ENCODE measurements at regions not wholly inside any gene's neighbourhood (a gene's known extent, or its start where the extent isn't known, plus 50 kb on each side); places are given as distances from the start of the nearest gene placed in this dataset.

DNA sequence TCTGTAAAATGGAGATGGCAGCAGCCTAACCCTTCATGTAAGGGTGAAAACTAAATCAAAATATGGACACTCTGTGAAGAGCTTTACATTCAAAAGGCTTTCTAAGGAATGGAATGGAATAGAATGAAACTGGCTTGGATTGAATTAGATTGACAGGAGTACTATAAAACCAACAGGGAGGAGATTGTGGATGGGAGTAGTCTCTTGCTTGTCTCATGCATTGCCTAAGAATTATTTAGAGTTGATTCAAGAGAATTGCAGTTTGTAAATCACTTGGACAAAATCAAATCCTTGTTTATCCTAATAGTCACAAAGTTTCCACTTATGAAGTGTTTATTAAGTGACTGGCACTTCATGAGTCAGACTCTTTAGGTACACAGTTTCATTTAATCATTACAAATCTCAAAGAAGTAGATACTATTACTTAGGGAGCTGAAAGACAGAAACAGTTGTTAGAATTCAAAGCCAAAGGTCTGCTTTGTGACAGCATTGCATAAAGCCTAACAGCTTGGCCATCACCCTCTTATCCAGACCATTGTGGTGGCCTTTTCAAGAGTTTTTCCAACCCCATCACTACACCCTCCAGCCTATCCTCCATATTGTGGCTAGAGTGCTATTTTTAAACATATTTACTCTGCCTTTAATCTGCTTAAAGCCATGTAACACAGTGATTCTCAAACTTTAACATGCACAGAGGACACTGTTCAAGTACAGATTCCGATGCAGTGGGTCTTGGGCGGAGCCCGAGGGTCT, 91.9 kb upstream of the GHITM start (continued):
- TF ChIP-seq SIN3A (IDR thresholded peaks at IDR 0.05; ENCODE audit: low read depth), result no peak
- TF ChIP-seq, protein P1, sequence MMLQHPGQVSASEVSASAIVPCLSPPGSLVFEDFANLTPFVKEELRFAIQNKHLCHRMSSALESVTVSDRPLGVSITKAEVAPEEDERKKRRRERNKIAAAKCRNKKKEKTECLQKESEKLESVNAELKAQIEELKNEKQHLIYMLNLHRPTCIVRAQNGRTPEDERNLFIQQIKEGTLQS (IDR thresholded peaks at IDR 0.05), result no peak
- TF ChIP-seq SP1 (IDR thresholded peaks at IDR 0.05; ENCODE audit: low read depth), result no peak
- no peak for TF ChIP-seq RAD21 (IDR thresholded peaks at IDR 0.05; ENCODE audit: low read depth)
- no peak for TF ChIP-seq CBX3 (IDR thresholded peaks at IDR 0.05; ENCODE audit: low read depth)
- no peak for TF ChIP-seq CEBPB (IDR thresholded peaks at IDR 0.05; ENCODE audit: low read depth)
- TF ChIP-seq, protein P2, sequence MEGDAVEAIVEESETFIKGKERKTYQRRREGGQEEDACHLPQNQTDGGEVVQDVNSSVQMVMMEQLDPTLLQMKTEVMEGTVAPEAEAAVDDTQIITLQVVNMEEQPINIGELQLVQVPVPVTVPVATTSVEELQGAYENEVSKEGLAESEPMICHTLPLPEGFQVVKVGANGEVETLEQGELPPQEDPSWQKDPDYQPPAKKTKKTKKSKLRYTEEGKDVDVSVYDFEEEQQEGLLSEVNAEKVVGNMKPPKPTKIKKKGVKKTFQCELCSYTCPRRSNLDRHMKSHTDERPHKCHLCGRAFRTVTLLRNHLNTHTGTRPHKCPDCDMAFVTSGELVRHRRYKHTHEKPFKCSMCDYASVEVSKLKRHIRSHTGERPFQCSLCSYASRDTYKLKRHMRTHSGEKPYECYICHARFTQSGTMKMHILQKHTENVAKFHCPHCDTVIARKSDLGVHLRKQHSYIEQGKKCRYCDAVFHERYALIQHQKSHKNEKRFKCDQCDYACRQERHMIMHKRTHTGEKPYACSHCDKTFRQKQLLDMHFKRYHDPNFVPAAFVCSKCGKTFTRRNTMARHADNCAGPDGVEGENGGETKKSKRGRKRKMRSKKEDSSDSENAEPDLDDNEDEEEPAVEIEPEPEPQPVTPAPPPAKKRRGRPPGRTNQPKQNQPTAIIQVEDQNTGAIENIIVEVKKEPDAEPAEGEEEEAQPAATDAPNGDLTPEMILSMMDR (IDR thresholded peaks at IDR 0.05 in 2 of 3, conservative IDR thresholded peaks at IDR 0.05 in 1 of 3; ENCODE audit: borderline replicate concordance in 1 of 3, insufficient read depth in 1 of 3, low read depth in 2 of 3, low read length in 2 of 3), result no peak

DNA sequence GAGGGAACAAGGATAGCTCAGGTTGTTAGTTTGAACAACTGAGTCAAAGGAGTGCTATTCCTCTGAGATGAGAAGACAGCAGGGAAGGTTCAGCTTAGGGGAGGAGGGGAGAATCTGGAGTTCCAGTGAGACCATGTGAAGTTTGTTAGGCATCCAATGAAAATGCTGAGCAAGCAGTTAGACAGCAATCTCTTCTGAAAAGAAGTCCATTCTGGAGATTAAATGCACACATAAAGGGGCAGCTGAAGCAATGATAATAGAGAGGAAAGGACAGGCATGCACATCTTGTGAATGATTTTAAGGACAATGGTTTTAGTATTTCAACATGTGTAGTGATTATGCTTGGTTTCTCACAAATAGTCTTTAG, 89.7 kb upstream of the GHITM start:
- ChIA-PET POLR2A (no interaction called here), RAD21 (ENCODE audit: low non-redundant PET in 1 of 2, low total read pairs in 2 of 2, uncharacterized antibody in 2 of 2, unreplicated experiment in 2 of 2) (no interaction called here), CTCF (no interaction called here)
- Histone ChIP-seq H3K27me3 (ENCODE audit: insufficient read depth, low read length) (peaks cover 8% of the 10 kb centered on the region; the same call in 1 of the 2 replicates), H2AFZ (ENCODE audit: low read depth, low read length, poor library complexity, severe bottlenecking) (no peak overlapping the region), H3K27ac (ENCODE audit: low read depth, low read length) (no peak overlapping the region), H3K9ac (ENCODE audit: low read length) (no peak overlapping the region), H4K20me1 (ENCODE audit: insufficient read depth) (no peaks in the 10 kb centered on the region), H3K4me1 (ENCODE audit: control insufficient read depth in 1 of 2, insufficient read depth in 2 of 2, low read length in 2 of 2) (no peaks in the 10 kb centered on the region), H3K36me3 (ENCODE audit: control insufficient read depth in 1 of 2, insufficient read depth in 2 of 2, low read length in 2 of 2) (no peaks in the 10 kb centered on the region), H3K4me2 (ENCODE audit: low read length) (no peak overlapping the region), H3K9me2 (ENCODE audit: insufficient read depth) (no peaks in the 10 kb centered on the region), H3K79me2 (ENCODE audit: insufficient read depth, low read length) (no peaks in the 10 kb centered on the region), H3K9me3 (ENCODE audit: control insufficient read depth in 1 of 2, insufficient read depth in 1 of 2, low read depth in 1 of 2, low read length in 2 of 2) (no peaks in the 10 kb centered on the region; a peak in 1 of 4 replicates), H3K4me3 (replicated peaks in 1 of 2; ENCODE audit: low read depth in 1 of 2, low read length in 2 of 2) (no peak overlapping the region)
- no peak for ATAC-seq
- no peak for DNase-seq (ENCODE audit: low read depth, low spot score)
- TF ChIP-seq RAD21 (IDR thresholded peaks at IDR 0.05; ENCODE audit: low read depth) (no peak), CBX3 (IDR thresholded peaks at IDR 0.05; ENCODE audit: low read depth) (no peak)
- TF ChIP-seq, protein P2 (IDR thresholded peaks at IDR 0.05 in 2 of 3, conservative IDR thresholded peaks at IDR 0.05 in 1 of 3; ENCODE audit: borderline replicate concordance in 1 of 3, insufficient read depth in 1 of 3, low read depth in 2 of 3, low read length in 2 of 3), result no peak
- BruUV-seq (replicated peaks), result no TSS peak
- intact Hi-C loops (cut with micrococcal nuclease), result no loop called here

Measured in HCT116 (cell line).